ENCODE measurements at regions not wholly inside any gene's neighbourhood (a gene's known extent, or its start where the extent isn't known, plus 50 kb on each side); places are given as distances from the start of the nearest gene placed in this dataset.

DNA sequence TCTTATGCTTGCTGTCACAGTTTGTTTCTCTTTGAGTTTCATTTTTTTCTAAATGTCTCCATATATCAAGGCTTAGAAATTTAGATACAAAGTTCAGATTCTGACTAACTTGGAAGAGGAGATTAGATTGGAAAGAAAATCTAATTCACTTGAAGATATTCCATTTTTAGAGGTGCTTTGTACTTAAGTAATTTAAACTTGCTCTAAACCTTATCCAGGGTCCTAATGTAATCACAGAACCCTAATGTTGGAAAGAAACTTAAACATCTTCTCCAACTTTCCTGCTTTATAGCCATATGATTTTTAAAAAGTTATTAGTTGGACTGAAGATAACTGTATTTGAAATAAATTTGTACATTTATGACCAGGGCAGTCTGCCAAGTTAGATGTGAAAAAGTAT, 81.1 kb upstream of the ARHGEF3 start:
- TF ChIP-seq POLR2AphosphoS5 (IDR thresholded peaks at IDR 0.05; ENCODE audit: low read depth, low read length) (no peak), EZH2 (IDR thresholded peaks at IDR 0.05) (no peak), EZH2phosphoT487 (IDR thresholded peaks at IDR 0.05; ENCODE audit: borderline replicate concordance) (no peak), FOSL1 (IDR thresholded peaks at IDR 0.05; ENCODE audit: low read depth) (no peak)
- TF ChIP-seq, protein P1, sequence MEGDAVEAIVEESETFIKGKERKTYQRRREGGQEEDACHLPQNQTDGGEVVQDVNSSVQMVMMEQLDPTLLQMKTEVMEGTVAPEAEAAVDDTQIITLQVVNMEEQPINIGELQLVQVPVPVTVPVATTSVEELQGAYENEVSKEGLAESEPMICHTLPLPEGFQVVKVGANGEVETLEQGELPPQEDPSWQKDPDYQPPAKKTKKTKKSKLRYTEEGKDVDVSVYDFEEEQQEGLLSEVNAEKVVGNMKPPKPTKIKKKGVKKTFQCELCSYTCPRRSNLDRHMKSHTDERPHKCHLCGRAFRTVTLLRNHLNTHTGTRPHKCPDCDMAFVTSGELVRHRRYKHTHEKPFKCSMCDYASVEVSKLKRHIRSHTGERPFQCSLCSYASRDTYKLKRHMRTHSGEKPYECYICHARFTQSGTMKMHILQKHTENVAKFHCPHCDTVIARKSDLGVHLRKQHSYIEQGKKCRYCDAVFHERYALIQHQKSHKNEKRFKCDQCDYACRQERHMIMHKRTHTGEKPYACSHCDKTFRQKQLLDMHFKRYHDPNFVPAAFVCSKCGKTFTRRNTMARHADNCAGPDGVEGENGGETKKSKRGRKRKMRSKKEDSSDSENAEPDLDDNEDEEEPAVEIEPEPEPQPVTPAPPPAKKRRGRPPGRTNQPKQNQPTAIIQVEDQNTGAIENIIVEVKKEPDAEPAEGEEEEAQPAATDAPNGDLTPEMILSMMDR (IDR thresholded peaks at IDR 0.05 in 2 of 3, conservative IDR thresholded peaks at IDR 0.05 in 1 of 3; ENCODE audit: borderline replicate concordance in 1 of 3, insufficient read depth in 1 of 3, low read depth in 2 of 3, low read length in 2 of 3) = no peak
- TF ChIP-seq, protein P2, sequence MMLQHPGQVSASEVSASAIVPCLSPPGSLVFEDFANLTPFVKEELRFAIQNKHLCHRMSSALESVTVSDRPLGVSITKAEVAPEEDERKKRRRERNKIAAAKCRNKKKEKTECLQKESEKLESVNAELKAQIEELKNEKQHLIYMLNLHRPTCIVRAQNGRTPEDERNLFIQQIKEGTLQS (IDR thresholded peaks at IDR 0.05) = no peak

All from HCT116 (cell line).